K562 (cell line): ENCODE measurements at regions not wholly inside any gene's neighbourhood (a gene's known extent, or its start where the extent isn't known, plus 50 kb on each side); places are given as distances from the start of the nearest gene placed in this dataset.

ENCODE experiments used
- CBX2 ChIP-seq: fragments of 200-600 bp; sonication (generic); IDR thresholded peaks from one replicate; pipeline ENCODE4 v1.6.1; 2012; ENCODE audit warnings: mild to moderate bottlenecking, low read length, inconsistent platforms; ENCODE audit not compliant: insufficient read depth, poor library complexity, severe bottlenecking
- CTCF ChIP-seq, 3 experiments: IDR thresholded peaks in 2 of 3; conservative IDR thresholded peaks in 1 of 3; 2 replicates each; pipeline ENCODE4 v1.5.1; 2011 to 2012; ENCODE audit warnings: low read length in 3 of 3, mild to moderate bottlenecking in 3 of 3, control low read depth in 2 of 3, improper control_type of control experiment in 1 of 3, inconsistent platforms in 1 of 3, low read depth in 1 of 3, mixed read lengths in 1 of 3, moderate library complexity in 1 of 3; ENCODE audit not compliant: insufficient read depth in 2 of 3
- EZH2 ChIP-seq: IDR thresholded peaks from 2 replicates; pipeline ENCODE4 v1.6.1; 2012; ENCODE audit warnings: low read depth, mild to moderate bottlenecking, inconsistent platforms, low read length, borderline replicate concordance
- MEF2D ChIP-seq: conservative IDR thresholded peaks from 2 replicates; pipeline ENCODE4 v1.6.1; 2016; ENCODE audit warnings: low read depth, missing genetic modification characterization, missing compliant biosample characterization
- MYC ChIP-seq, 2 experiments: fragments of 250-450 bp in 1 of 2; sonication (Bioruptor Pico) in 1 of 2; IDR thresholded peaks; 2 replicates each; pipeline versions ENCODE4 v1.5.1 to v1.6.1; 2012 to 2021; ENCODE audit warnings: low read depth in 2 of 2, borderline replicate concordance in 1 of 2, improper control_type of control experiment in 1 of 2, low read length in 1 of 2, mild to moderate bottlenecking in 1 of 2, moderate library complexity in 1 of 2
- NFXL1 ChIP-seq: fragments of 450-650 bp; formaldehyde crosslinking; IDR thresholded peaks from 2 replicates; pipeline ENCODE4 v1.4.0; 2021; ENCODE audit warnings: mild to moderate bottlenecking
- REST ChIP-seq, 2 experiments: fragments of 450-650 bp; formaldehyde crosslinking in 1 of 2; IDR thresholded peaks; 2 replicates each; pipeline versions ENCODE4 v1.4.0 to v1.6.1; 2014 to 2020; ENCODE audit warnings: mild to moderate bottlenecking in 2 of 2, borderline replicate concordance in 1 of 2, low read depth in 1 of 2
- SMAD4 ChIP-seq: fragments of 250-450 bp; sonication (Bioruptor Pico); conservative IDR thresholded peaks from 2 replicates; pipeline ENCODE4 v1.8.0; 2021; ENCODE audit warnings: inconsistent platforms, mild to moderate bottlenecking, moderate library complexity
- SMC3 ChIP-seq: conservative IDR thresholded peaks from 2 replicates; pipeline ENCODE4 v1.6.1; 2011; ENCODE audit warnings: low read depth, low read length, improper control_type of control experiment; ENCODE audit not compliant: insufficient read depth
- ZBED1 ChIP-seq: IDR thresholded peaks from 2 replicates; pipeline ENCODE4 v1.6.1; 2014
- ZEB2 ChIP-seq: fragments of 450-650 bp; IDR thresholded peaks from 2 replicates; pipeline ENCODE4 v1.6.1; 2016
- ZKSCAN3 ChIP-seq: fragments of 250-450 bp; sonication (Bioruptor Pico); IDR thresholded peaks from 2 replicates; pipeline ENCODE4 v1.4.0; 2020
- ZNF217 ChIP-seq: sonication (generic); formaldehyde crosslinking; IDR thresholded peaks from 2 replicates; pipeline ENCODE4 v1.8.0; 2022; ENCODE audit warnings: mild to moderate bottlenecking, missing genetic modification reagents
- TF ChIP-seq, protein P1 (sequence below): sonication (generic); formaldehyde crosslinking; IDR thresholded peaks from 2 replicates; pipeline ENCODE4 v1.5.0; 2020; ENCODE audit warnings: missing genetic modification reagents

DNA sequence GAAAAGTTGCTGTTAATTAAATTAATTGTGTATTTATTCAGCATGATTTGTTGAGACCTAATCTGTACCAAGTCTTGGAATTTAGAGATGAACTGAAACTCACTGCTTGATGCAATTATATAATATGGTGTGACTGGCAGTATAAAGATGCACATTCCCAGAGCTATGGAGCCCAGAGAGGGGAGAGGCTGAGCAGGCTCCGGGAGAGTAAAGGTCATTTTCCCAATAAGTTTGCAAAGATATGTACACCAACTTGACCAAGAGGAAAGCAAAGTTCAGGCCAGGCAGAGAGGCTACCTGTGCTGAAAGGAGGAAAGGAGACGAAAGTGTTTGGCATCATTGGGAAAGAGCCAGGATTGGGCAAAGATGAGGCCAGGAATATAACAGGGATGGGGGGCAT lies 271.7 kb upstream of the KLF4 start:
- TF ChIP-seq ZNF217 (CRISPR knock-in tag): no peak
- TF ChIP-seq, protein P1, sequence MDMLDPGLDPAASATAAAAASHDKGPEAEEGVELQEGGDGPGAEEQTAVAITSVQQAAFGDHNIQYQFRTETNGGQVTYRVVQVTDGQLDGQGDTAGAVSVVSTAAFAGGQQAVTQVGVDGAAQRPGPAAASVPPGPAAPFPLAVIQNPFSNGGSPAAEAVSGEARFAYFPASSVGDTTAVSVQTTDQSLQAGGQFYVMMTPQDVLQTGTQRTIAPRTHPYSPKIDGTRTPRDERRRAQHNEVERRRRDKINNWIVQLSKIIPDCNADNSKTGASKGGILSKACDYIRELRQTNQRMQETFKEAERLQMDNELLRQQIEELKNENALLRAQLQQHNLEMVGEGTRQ (CRISPR knock-in tag): no peak
- no peak for TF ChIP-seq SMAD4 (CRISPR knock-in tag)
- no peak for TF ChIP-seq MYC (IDR thresholded peaks at IDR 0.05; ENCODE audit: low read depth, low read length)
- TF ChIP-seq MYC (CRISPR knock-in tag; IDR thresholded peaks at IDR 0.05; ENCODE audit: borderline replicate concordance, low read depth): no peak
- TF ChIP-seq REST (IDR thresholded peaks at IDR 0.05; ENCODE audit: borderline replicate concordance): no peak
- TF ChIP-seq REST (CRISPR knock-in tag; IDR thresholded peaks at IDR 0.05; ENCODE audit: low read depth): no peak
- no peak for TF ChIP-seq CTCF (IDR thresholded peaks at IDR 0.05 in 2 of 3, conservative IDR thresholded peaks at IDR 0.05 in 1 of 3; ENCODE audit: insufficient read depth in 2 of 3, low read depth in 1 of 3, low read length in 3 of 3)
- no peak for TF ChIP-seq MEF2D (tag)
- TF ChIP-seq SMC3: no peak
- TF ChIP-seq ZBED1: no peak
- no peak for TF ChIP-seq EZH2
- TF ChIP-seq ZEB2: no peak
- TF ChIP-seq ZKSCAN3 (CRISPR knock-in tag): no peak
- no peak for TF ChIP-seq CBX2
- TF ChIP-seq NFXL1 (CRISPR knock-in tag): no peak
